Fibroblast of lung (primary cell): ENCODE measurements at regions not wholly inside any gene's neighbourhood (a gene's known extent, or its start where the extent isn't known, plus 50 kb on each side); places are given as distances from the start of the nearest gene placed in this dataset.
A peak's percentile ranks its signal among the peaks of the same experiment; 100 is the strongest.

Experiments used
- DNase-seq, 2 donors: peaks; one replicate each; pipeline versions ENCODE4 v3.0.0 to v3.0.0-alpha.2; 2010; ENCODE audit warnings: low read depth in 2 of 2
- H2AFZ ChIP-seq: 2 replicates; pipeline ENCODE4 v1.5.1; 2012; ENCODE audit warnings: low read length, control low read depth, inconsistent platforms
- H3K27ac ChIP-seq: 2 replicates; pipeline ENCODE4 v1.5.1; 2011; ENCODE audit warnings: low read length, control low read depth; ENCODE audit not compliant: insufficient read depth
- H3K27me3 ChIP-seq: 2 replicates; pipeline ENCODE4 v1.5.1; 2011; ENCODE audit warnings: mild to moderate bottlenecking, low read length; ENCODE audit not compliant: control insufficient read depth, insufficient read depth
- H3K36me3 ChIP-seq: 2 replicates; pipeline ENCODE4 v1.5.1; 2011; ENCODE audit warnings: low read length; ENCODE audit not compliant: control insufficient read depth, insufficient read depth
- H3K4me1 ChIP-seq: 2 replicates; pipeline ENCODE4 v1.5.1; 2011; ENCODE audit warnings: low read length; ENCODE audit not compliant: control insufficient read depth, insufficient read depth; ENCODE audit errors: extremely low read depth
- H3K4me2 ChIP-seq: 2 replicates; pipeline ENCODE4 v1.5.1; 2011; ENCODE audit warnings: low read length, control low read depth; ENCODE audit not compliant: insufficient read depth; ENCODE audit errors: extremely low read depth
- H3K4me3 ChIP-seq, 4 experiments: fragments of 200-600 bp in 1 of 4; sonication (generic) in 1 of 4; replicated peaks in 1 of 4; 2 replicates each; pipeline ENCODE4 v1.5.1; 2011 to 2016; ENCODE audit warnings: low read length in 4 of 4, low read depth in 3 of 4, mild to moderate bottlenecking in 3 of 4, control low read depth in 2 of 4, inconsistent platforms in 1 of 4, mixed read lengths in 1 of 4; ENCODE audit not compliant: insufficient read depth in 1 of 4; ENCODE audit errors: control extremely low read depth in 1 of 4
- H3K79me2 ChIP-seq: 2 replicates; pipeline ENCODE4 v1.5.1; 2012; ENCODE audit warnings: mild to moderate bottlenecking, low read length, inconsistent platforms; ENCODE audit not compliant: control insufficient read depth, insufficient read depth
- H3K9ac ChIP-seq: 2 replicates; pipeline ENCODE4 v1.5.1; 2011; ENCODE audit warnings: mild to moderate bottlenecking, low read length, control low read depth; ENCODE audit not compliant: insufficient read depth
- H3K9me3 ChIP-seq: 2 replicates; pipeline ENCODE4 v1.5.1; 2012; ENCODE audit warnings: low read depth, low read length; ENCODE audit not compliant: control insufficient read depth, insufficient read depth
- H4K20me1 ChIP-seq: 2 replicates; pipeline ENCODE4 v1.5.1; 2011; ENCODE audit warnings: low read length; ENCODE audit not compliant: control insufficient read depth, insufficient read depth; ENCODE audit errors: extremely low read depth
- EZH2 ChIP-seq: IDR thresholded peaks from 2 replicates; pipeline ENCODE4 v1.5.1; 2012; ENCODE audit warnings: low read length, control low read depth, mild to moderate bottlenecking; ENCODE audit errors: missing control alignments
- TF ChIP-seq, protein P1 (sequence below), 2 donors: IDR thresholded peaks in 1 of 2; conservative IDR thresholded peaks in 1 of 2; 1 replicate in 1 of 2; 2 replicates in 1 of 2; pipeline ENCODE4 v1.5.1; 2011 to 2012; ENCODE audit warnings: low read length in 2 of 2, control low read depth in 1 of 2, inconsistent platforms in 1 of 2, low read depth in 1 of 2, mild to moderate bottlenecking in 1 of 2

DNA sequence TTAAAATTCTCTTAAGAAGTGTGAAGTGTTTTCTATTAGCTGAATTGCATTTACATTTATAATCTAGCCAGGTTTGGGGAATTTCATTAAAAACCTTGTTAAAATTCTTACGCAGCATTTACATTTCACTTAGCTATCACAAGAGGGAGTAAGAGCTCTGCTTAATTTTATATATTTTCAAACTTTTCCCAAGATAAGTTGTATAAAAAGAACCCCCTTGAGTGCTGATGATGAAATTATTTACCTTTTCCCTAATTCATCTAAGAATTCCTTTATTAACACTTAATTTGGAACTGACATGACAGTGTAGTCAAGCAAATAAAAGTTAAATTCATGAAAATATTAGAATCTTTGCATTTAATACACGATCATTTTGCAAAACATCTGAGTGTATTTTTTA, 54.2 kb upstream of the ZSWIM2 start:
- H4K20me1 ChIP-seq = no peaks in the 10 kb centered on the region
- no peak overlapping the region for H2AFZ ChIP-seq
- H3K79me2 ChIP-seq = no peaks in the 10 kb centered on the region
- H3K27me3 ChIP-seq = no peaks in the 10 kb centered on the region
- H3K27ac ChIP-seq = no peak overlapping the region
- H3K36me3 ChIP-seq = no peaks in the 10 kb centered on the region
- no peak overlapping the region for H3K4me3 ChIP-seq
- H3K4me2 ChIP-seq = no peak overlapping the region
- no peak overlapping the region for H3K9ac ChIP-seq
- peak; percentile 18 to 57 for DNase-seq
- H3K9me3 ChIP-seq = no peaks in the 10 kb centered on the region
- TF ChIP-seq, protein P1, sequence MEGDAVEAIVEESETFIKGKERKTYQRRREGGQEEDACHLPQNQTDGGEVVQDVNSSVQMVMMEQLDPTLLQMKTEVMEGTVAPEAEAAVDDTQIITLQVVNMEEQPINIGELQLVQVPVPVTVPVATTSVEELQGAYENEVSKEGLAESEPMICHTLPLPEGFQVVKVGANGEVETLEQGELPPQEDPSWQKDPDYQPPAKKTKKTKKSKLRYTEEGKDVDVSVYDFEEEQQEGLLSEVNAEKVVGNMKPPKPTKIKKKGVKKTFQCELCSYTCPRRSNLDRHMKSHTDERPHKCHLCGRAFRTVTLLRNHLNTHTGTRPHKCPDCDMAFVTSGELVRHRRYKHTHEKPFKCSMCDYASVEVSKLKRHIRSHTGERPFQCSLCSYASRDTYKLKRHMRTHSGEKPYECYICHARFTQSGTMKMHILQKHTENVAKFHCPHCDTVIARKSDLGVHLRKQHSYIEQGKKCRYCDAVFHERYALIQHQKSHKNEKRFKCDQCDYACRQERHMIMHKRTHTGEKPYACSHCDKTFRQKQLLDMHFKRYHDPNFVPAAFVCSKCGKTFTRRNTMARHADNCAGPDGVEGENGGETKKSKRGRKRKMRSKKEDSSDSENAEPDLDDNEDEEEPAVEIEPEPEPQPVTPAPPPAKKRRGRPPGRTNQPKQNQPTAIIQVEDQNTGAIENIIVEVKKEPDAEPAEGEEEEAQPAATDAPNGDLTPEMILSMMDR (conservative IDR thresholded peaks at IDR 0.05 in 1 of 2, IDR thresholded peaks at IDR 0.05 in 1 of 2; ENCODE audit: low read depth in 1 of 2, low read length in 2 of 2) = peak in 1 of 2 donors; percentile 54
- TF ChIP-seq EZH2 = no peak
- no peaks in the 10 kb centered on the region for H3K4me1 ChIP-seq
